ENCODE measurements at regions not wholly inside any gene's neighbourhood (a gene's known extent, or its start where the extent isn't known, plus 50 kb on each side); places are given as distances from the start of the nearest gene placed in this dataset.

DNA sequence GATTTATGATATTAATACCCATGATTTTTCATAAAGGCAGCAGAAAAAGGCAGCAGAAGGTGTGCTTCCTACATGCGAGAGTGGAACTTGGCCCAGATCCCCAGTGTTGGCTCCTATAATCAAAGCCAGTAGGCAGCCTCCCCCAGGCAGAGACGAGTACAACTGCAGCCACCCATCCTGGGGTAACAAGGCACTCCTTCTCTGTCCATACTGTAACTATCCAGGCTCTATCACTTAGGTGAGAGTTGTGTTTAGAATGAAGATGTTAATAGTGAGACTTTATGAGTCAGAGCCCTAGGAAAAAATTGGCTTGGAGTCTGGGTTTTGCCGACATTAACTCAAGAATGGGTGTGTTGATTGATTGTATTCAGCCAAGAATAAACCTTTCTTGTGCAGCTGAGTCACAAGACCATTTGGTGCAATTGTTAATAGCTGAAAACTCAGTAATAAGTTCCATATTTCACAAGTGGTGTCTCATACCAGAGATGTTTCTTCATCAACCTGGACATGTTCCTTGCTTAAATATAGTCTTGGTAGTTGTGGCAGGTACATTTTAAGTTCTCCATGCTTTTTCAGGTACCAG, 322.3 kb downstream of the DUSP10 start:
- no peak overlapping the region for H3K4me3 ChIP-seq (ENCODE audit: low read depth, low read length)
- DNase-seq, result no peak
- in situ Hi-C loops (cut with HindIII; ENCODE audit: low pct_ligation_motif_present, low sequenced_read_pairs), result no loop called here
- no peak overlapping the region for H3K27ac ChIP-seq
- H3K27me3 ChIP-seq (replicated peaks), result no peaks in the 10 kb centered on the region
- H3K36me3 ChIP-seq (replicated peaks), result no peaks in the 10 kb centered on the region
- TF ChIP-seq, protein P1, sequence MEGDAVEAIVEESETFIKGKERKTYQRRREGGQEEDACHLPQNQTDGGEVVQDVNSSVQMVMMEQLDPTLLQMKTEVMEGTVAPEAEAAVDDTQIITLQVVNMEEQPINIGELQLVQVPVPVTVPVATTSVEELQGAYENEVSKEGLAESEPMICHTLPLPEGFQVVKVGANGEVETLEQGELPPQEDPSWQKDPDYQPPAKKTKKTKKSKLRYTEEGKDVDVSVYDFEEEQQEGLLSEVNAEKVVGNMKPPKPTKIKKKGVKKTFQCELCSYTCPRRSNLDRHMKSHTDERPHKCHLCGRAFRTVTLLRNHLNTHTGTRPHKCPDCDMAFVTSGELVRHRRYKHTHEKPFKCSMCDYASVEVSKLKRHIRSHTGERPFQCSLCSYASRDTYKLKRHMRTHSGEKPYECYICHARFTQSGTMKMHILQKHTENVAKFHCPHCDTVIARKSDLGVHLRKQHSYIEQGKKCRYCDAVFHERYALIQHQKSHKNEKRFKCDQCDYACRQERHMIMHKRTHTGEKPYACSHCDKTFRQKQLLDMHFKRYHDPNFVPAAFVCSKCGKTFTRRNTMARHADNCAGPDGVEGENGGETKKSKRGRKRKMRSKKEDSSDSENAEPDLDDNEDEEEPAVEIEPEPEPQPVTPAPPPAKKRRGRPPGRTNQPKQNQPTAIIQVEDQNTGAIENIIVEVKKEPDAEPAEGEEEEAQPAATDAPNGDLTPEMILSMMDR (IDR thresholded peaks at IDR 0.05; ENCODE audit: low read depth, low read length, missing control alignments), result no peak

- TF ChIP-seq, protein P1 (IDR thresholded peaks at IDR 0.05; ENCODE audit: low read depth, low read length, missing control alignments), result no peak
- in situ Hi-C loops (cut with HindIII; ENCODE audit: low pct_ligation_motif_present, low sequenced_read_pairs), result loop anchor here (25.0 kb wide), 1 partner anchor 542 kb away; the partner anchor contains the start of gene HLX
- no peak overlapping the region for H3K4me3 ChIP-seq (ENCODE audit: low read depth, low read length)
- H3K36me3 ChIP-seq (replicated peaks), result no peaks in the 10 kb centered on the region
- no peaks in the 10 kb centered on the region for H3K27me3 ChIP-seq (replicated peaks)
- H3K27ac ChIP-seq, result no peak overlapping the region
- DNase-seq, result no peak
Observed at GRCh38 chr1:221429264-221429663, 312.6 kb downstream of the DUSP10 start.

DNA sequence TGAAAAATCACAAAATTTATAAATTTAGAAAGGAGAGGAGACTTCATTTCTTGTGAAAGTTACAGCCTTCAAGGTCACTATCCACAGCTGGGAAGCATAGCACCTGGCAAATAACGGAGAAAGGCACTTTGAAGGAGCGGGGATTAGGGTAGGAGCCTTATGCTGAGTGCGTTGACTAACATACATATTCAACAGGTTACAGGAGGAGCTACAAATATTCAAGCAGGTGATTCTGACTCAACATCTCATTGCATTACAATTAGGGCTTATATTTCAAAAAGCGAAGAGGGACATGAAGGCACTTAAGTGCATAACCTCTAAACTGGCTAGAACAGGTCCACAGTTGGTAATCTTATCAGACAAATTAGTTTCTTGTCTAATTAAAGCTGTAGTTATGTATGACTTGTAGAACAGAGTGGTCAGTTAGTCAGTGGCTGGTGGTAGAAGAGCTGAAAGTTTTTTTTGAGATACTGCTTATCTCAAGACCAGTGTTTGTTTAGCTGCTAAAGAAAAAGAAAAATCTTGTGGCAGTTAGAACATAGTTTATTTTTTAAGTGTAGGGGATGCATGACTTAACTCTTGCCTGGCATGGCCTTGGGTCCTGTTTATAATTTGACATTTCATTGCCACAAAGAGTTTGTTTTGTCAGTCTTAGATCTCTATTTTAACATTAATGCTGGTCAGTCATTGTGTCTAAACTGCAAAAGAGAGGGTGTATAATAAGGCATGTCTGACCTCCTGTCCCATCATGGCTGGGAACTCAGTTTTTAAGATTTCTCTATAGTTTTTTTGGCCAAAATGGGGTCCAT, 311.5 kb downstream of the DUSP10 start:
- H3K4me3 ChIP-seq (ENCODE audit: low read depth, low read length), result no peak overlapping the region
- peak; percentile 22 for DNase-seq
- H3K27ac ChIP-seq, result peak overlapping the region; percentile 38
- in situ Hi-C loops (cut with HindIII; ENCODE audit: low pct_ligation_motif_present, low sequenced_read_pairs), result loop anchor here (25.0 kb wide), 1 partner anchor 543 kb away; the partner anchor contains the start of gene HLX
- no peaks in the 10 kb centered on the region for H3K36me3 ChIP-seq (replicated peaks)
- H3K27me3 ChIP-seq (replicated peaks), result no peaks in the 10 kb centered on the region
- TF ChIP-seq, protein P1 (IDR thresholded peaks at IDR 0.05; ENCODE audit: low read depth, low read length, missing control alignments), result no peak

DNA sequence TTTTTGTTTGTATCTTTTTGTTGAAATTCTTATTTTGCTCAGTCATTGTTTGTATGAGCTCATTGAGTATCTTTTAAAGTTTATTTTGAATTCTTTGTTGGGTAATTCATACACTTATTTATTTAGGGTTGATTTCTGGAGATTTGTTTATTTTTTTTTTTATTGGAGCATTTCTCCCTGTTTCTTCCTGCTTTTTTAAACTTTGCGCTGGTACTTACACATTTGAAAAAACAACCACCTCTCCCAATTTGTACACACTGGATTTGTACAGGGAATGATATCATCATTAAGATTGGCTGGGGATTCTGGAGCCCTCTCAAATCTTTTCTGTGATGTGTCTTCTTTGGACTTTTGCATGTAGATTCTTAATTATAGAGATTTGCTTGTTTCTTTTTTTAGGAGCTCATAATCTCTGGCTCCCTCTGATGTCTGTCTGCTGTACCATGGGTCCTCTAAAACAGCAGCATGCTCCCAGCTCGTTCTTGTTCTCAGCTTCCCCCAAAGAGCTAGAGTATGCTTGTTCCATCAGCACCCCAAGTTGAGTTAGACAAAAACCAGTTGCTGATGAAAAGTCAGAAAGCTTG, 310.7 kb downstream of the DUSP10 start:
- Histone ChIP-seq H3K27ac (no peak overlapping the region), H3K36me3 (replicated peaks) (no peaks in the 10 kb centered on the region), H3K4me3 (ENCODE audit: low read depth, low read length) (no peak overlapping the region), H3K27me3 (replicated peaks) (no peaks in the 10 kb centered on the region)
- TF ChIP-seq, protein P1 (IDR thresholded peaks at IDR 0.05; ENCODE audit: low read depth, low read length, missing control alignments), result peak; percentile 49
- in situ Hi-C loops (cut with HindIII; ENCODE audit: low pct_ligation_motif_present, low sequenced_read_pairs), result loop anchor here (25.0 kb wide), 1 partner anchor 544 kb away; the partner anchor contains the start of gene HLX
- no peak for DNase-seq

DNA sequence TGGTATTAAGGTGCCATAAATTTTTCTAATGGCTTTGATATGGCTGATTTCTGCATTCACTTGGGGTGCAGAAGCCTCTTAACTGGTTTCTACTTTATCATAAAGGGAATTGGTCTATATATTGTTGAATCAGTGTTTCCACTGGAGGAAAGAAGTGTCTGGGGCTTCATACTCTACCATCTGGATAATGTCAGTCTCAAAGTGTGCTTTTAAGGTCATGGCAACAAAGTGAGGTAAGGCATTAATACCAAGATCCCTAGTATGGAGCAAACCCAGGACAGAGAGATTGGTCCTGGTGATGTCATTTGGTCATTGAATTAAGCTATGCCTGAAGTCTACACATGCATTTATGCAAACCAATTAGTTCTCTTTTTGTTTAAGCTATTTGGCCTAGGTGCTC, 309.9 kb downstream of the DUSP10 start:
- H3K4me3 ChIP-seq (ENCODE audit: low read depth, low read length), result no peak overlapping the region
- H3K27me3 ChIP-seq (replicated peaks), result no peaks in the 10 kb centered on the region
- TF ChIP-seq, protein P1 (IDR thresholded peaks at IDR 0.05; ENCODE audit: low read depth, low read length, missing control alignments), result no peak
- no peaks in the 10 kb centered on the region for H3K36me3 ChIP-seq (replicated peaks)
- no peak for DNase-seq
- in situ Hi-C loops (cut with HindIII; ENCODE audit: low pct_ligation_motif_present, low sequenced_read_pairs), result loop anchor here (25.0 kb wide), 1 partner anchor 545 kb away; the partner anchor contains the start of gene HLX
- no peak overlapping the region for H3K27ac ChIP-seq
